GM12874 (cell line): ENCODE measurements at regions not wholly inside any gene's neighbourhood (a gene's known extent, or its start where the extent isn't known, plus 50 kb on each side); places are given as distances from the start of the nearest gene placed in this dataset.

Experiments
- CTCF ChIP-seq: IDR thresholded peaks from 2 replicates; pipeline ENCODE4 v1.5.1; 2011; ENCODE audit warnings: low read depth, mild to moderate bottlenecking, control low read depth, low read length, moderate library complexity; ENCODE audit not compliant: insufficient read depth

- TF ChIP-seq CTCF = no peak
These were observed 148.9 kb upstream of the PEX5L start for GRCh38 chr3:180185650-180186049.

DNA sequence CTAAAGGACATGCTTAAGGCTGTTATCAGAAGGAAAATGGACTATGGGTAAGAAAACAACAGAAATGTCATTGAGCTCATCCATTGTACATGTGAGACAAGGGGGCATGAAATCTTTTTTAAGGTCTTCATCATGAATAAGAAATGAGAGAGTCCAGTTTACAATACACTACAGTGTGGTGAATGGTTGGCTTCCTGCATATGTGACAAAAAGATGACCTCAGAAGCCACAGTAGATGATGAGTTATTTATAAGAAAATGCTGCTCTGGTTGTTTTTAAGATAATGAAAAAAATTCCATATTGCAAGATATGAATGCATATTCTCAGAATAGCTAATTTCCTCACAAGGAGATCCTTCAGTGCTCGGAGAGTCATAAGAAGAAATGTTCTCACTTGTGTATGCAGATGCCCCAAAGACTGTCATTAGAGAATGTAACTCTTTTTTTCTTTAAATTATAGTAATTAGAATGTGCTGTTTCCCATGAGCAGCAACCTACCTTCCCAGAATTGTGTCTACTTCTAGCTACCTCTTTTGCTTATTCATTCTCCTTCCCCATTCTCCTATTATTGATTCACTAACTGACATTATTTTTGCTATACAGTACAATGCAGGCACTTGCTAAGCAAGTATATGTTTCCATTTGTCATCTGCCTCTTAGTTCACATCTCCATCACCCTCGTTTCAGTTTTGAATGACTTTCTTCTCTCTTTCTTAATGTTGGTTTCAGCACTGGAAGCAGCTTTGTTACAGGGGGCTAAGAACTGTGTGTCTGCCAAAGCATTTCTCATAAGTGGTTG, 152.0 kb upstream of the PEX5L start:
- TF ChIP-seq CTCF = no peak

GRCh38 chr3:180189310-180189648, 152.5 kb upstream of the PEX5L start:
- TF ChIP-seq CTCF = no peak

- TF ChIP-seq CTCF = no peak
These were observed 159.9 kb upstream of the PEX5L start for GRCh38 chr3:180196658-180197057.

GRCh38 chr3:180199417-180199995, 162.8 kb upstream of the PEX5L start:
- TF ChIP-seq CTCF = no peak

DNA sequence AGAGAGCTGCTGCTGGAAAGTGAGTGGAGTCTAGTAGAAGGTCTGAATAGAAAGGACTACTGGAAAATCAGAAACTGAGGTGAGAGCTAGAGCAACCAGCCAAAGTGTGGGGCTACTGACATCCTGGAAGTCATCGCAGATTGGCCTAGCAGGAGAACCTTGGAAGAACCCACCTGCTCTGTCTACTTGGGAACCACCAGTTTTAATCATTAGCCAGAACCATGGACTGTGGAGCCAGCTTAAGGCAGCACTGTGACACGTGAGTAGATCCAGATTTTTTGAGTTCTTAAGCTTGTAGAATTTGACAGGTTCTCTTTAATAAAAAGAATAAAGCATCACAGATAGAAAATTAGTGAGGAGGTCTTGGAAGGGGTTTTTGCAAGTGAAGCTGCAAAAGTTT, 179.1 kb upstream of the PEX5L start:
- no peak for TF ChIP-seq CTCF

- no peak for TF ChIP-seq CTCF
These were observed 186.5 kb upstream of the PEX5L start for GRCh38 chr3:180223268-180223667.
